ENCODE measurements at regions not wholly inside any gene's neighbourhood (a gene's known extent, or its start where the extent isn't known, plus 50 kb on each side); places are given as distances from the start of the nearest gene placed in this dataset.

DNA sequence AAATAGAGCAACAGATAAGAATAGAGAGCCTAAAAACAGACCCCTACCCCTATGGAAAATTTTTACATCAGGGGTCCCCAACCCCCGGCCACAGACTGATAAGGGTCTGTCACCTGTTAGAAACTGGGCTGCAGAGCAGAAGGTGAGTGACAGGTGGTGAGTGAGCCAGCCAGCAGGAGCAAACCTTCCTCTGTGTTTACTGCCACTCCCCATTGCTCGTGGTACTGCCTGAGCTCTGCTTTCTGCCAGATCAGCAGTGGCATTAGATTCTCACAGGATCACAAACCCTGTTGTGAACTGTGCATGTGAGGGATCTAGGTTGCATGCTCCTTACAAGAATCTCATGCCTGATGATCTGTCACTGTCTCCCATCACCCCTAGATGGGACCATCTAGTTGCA is 174.1 kb downstream of the FOXD2 start:
- H3K9me3 ChIP-seq (ENCODE audit: control insufficient read depth, low read length), result peaks cover 6% of the 10 kb centered on the region
- no peak overlapping the region for H4K91ac ChIP-seq (ENCODE audit: low read length)
- no peak overlapping the region for H2BK15ac ChIP-seq (ENCODE audit: low read depth, poor library complexity, severe bottlenecking)
- H3K27ac ChIP-seq (ENCODE audit: low read length, poor library complexity, severe bottlenecking), result no peak overlapping the region
- WGBS, result 39% methylated on average over 2 of the region's 2 CpGs
- no peak overlapping the region for H3K4me3 ChIP-seq (ENCODE audit: insufficient read depth in 1 of 2, low read depth in 1 of 2, low read length in 2 of 2)
- no peak overlapping the region for H3K14ac ChIP-seq (ENCODE audit: low read length in 2 of 2)
- no peaks in the 10 kb centered on the region for H3K36me3 ChIP-seq (ENCODE audit: control insufficient read depth in 1 of 2, insufficient read depth in 2 of 2, low read depth in 1 of 2, low read length in 2 of 2)
- H3K9ac ChIP-seq (ENCODE audit: low read length), result no peak overlapping the region
- no peak for DNase-seq
- H3K4me2 ChIP-seq (ENCODE audit: low read length, poor library complexity, severe bottlenecking), result no peak overlapping the region
- H3K4ac ChIP-seq (ENCODE audit: low read depth in 1 of 2, low read length in 2 of 2), result no peak overlapping the region
- H2AK5ac ChIP-seq (ENCODE audit: low read length, severe bottlenecking), result no peak overlapping the region
- H3K18ac ChIP-seq (ENCODE audit: low read depth in 1 of 2, low read length in 2 of 2), result no peak overlapping the region
- no peaks in the 10 kb centered on the region for H3K4me1 ChIP-seq (ENCODE audit: control insufficient read depth, insufficient read depth, low read depth, low read length)
- H2AFZ ChIP-seq (ENCODE audit: low read depth, low read length), result no peak overlapping the region
- H2BK12ac ChIP-seq (ENCODE audit: low read length in 2 of 2), result no peak overlapping the region
- no peak overlapping the region for H2BK5ac ChIP-seq (ENCODE audit: low read depth, low read length, poor library complexity, severe bottlenecking)
- peaks cover 0 to 4% of the 10 kb centered on the region in 2 experiments for H3K27me3 ChIP-seq (ENCODE audit: control insufficient read depth in 1 of 2, insufficient read depth in 1 of 2, low read length in 2 of 2)
- H4K8ac ChIP-seq (ENCODE audit: low read length), result no peak overlapping the region
- H3K23ac ChIP-seq (ENCODE audit: low read length in 2 of 2), result no peak overlapping the region
- H2BK120ac ChIP-seq (ENCODE audit: low read depth, low read length), result no peak overlapping the region
- H3K79me1 ChIP-seq (replicated peaks; ENCODE audit: low read length, poor library complexity, severe bottlenecking), result no peaks in the 10 kb centered on the region

GRCh38 chr1:47612819-47613218 is 175.0 kb downstream of the FOXD2 start:
- WGBS, result 100% methylated on average over 1 of the region's 1 CpG
- Histone ChIP-seq H3K27me3 (ENCODE audit: control insufficient read depth in 1 of 2, insufficient read depth in 1 of 2, low read length in 2 of 2) (peaks cover 0 to 4% of the 10 kb centered on the region in 2 experiments), H2AK5ac (ENCODE audit: low read length, severe bottlenecking) (no peak overlapping the region), H4K8ac (ENCODE audit: low read length) (no peak overlapping the region), H3K9me3 (ENCODE audit: control insufficient read depth, low read length) (peaks cover 5% of the 10 kb centered on the region), H2AFZ (ENCODE audit: low read depth, low read length) (no peak overlapping the region), H2BK5ac (ENCODE audit: low read depth, low read length, poor library complexity, severe bottlenecking) (no peak overlapping the region), H3K79me1 (replicated peaks; ENCODE audit: low read length, poor library complexity, severe bottlenecking) (no peaks in the 10 kb centered on the region), H3K23ac (ENCODE audit: low read length in 2 of 2) (no peak overlapping the region), H2BK15ac (ENCODE audit: low read depth, poor library complexity, severe bottlenecking) (no peak overlapping the region), H3K4ac (ENCODE audit: low read depth in 1 of 2, low read length in 2 of 2) (no peak overlapping the region), H4K91ac (ENCODE audit: low read length) (no peak overlapping the region), H2BK12ac (ENCODE audit: low read length in 2 of 2) (no peak overlapping the region), H3K18ac (ENCODE audit: low read depth in 1 of 2, low read length in 2 of 2) (no peak overlapping the region), H3K4me1 (ENCODE audit: control insufficient read depth, insufficient read depth, low read depth, low read length) (no peaks in the 10 kb centered on the region), H2BK120ac (ENCODE audit: low read depth, low read length) (no peak overlapping the region), H3K27ac (ENCODE audit: low read length, poor library complexity, severe bottlenecking) (no peak overlapping the region), H3K4me3 (ENCODE audit: insufficient read depth in 1 of 2, low read depth in 1 of 2, low read length in 2 of 2) (no peak overlapping the region), H3K36me3 (ENCODE audit: control insufficient read depth in 1 of 2, insufficient read depth in 2 of 2, low read depth in 1 of 2, low read length in 2 of 2) (no peaks in the 10 kb centered on the region), H3K14ac (ENCODE audit: low read length in 2 of 2) (no peak overlapping the region), H3K4me2 (ENCODE audit: low read length, poor library complexity, severe bottlenecking) (no peak overlapping the region), H3K9ac (ENCODE audit: low read length) (no peak overlapping the region)
- DNase-seq, result no peak

GRCh38 chr1:47616036-47616435 is 178.2 kb downstream of the FOXD2 start:
- Histone ChIP-seq H3K4me3 (ENCODE audit: insufficient read depth in 1 of 2, low read depth in 1 of 2, low read length in 2 of 2) (no peak overlapping the region), H2BK15ac (ENCODE audit: low read depth, poor library complexity, severe bottlenecking) (no peak overlapping the region), H3K23ac (ENCODE audit: low read length in 2 of 2) (no peak overlapping the region), H4K91ac (ENCODE audit: low read length) (no peak overlapping the region), H3K9me3 (ENCODE audit: control insufficient read depth, low read length) (no peaks in the 10 kb centered on the region), H3K18ac (ENCODE audit: low read depth in 1 of 2, low read length in 2 of 2) (no peak overlapping the region), H2AK5ac (ENCODE audit: low read length, severe bottlenecking) (no peak overlapping the region), H3K4ac (ENCODE audit: low read depth in 1 of 2, low read length in 2 of 2) (no peak overlapping the region), H3K36me3 (ENCODE audit: control insufficient read depth in 1 of 2, insufficient read depth in 2 of 2, low read depth in 1 of 2, low read length in 2 of 2) (no peaks in the 10 kb centered on the region), H2BK120ac (ENCODE audit: low read depth, low read length) (peak overlapping the region; percentile 19), H4K8ac (ENCODE audit: low read length) (no peak overlapping the region), H3K9ac (ENCODE audit: low read length) (no peak overlapping the region), H2AFZ (ENCODE audit: low read depth, low read length) (no peak overlapping the region), H3K14ac (ENCODE audit: low read length in 2 of 2) (no peak overlapping the region), H2BK12ac (ENCODE audit: low read length in 2 of 2) (no peak overlapping the region), H3K4me2 (ENCODE audit: low read length, poor library complexity, severe bottlenecking) (no peak overlapping the region), H3K27me3 (ENCODE audit: control insufficient read depth in 1 of 2, insufficient read depth in 1 of 2, low read length in 2 of 2) (peaks cover 0 to 11% of the 10 kb centered on the region in 2 experiments), H2BK5ac (ENCODE audit: low read depth, low read length, poor library complexity, severe bottlenecking) (no peak overlapping the region), H3K4me1 (ENCODE audit: control insufficient read depth, insufficient read depth, low read depth, low read length) (no peaks in the 10 kb centered on the region), H3K27ac (ENCODE audit: low read length, poor library complexity, severe bottlenecking) (no peak overlapping the region), H3K79me1 (replicated peaks; ENCODE audit: low read length, poor library complexity, severe bottlenecking) (no peaks in the 10 kb centered on the region)
- WGBS, result 85% methylated on average over 3 of the region's 3 CpGs
- no peak for DNase-seq

DNA sequence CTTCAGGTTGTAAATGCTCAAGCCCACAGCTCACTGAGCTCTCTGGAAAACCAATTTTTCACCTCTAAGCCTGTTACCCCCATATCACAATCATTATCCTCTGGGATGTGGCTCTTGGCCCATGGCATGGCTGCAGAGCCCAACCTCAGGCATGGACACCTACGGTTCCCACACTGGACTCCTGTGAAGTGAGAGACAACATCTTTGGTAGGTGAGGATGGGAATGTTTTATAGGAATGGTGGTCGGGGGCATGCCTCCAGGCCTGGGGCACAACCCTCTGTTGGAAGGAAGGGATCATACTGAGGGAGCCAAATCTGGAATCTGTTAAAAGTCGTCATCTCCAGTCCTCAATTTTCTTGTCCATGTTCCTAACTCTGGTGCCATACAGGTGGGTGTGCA is 179.1 kb downstream of the FOXD2 start:
- Histone ChIP-seq H3K14ac (ENCODE audit: low read length in 2 of 2) (peak overlapping the region in 1 of 2 experiments; percentile 15), H2AFZ (ENCODE audit: low read depth, low read length) (no peak overlapping the region), H2BK12ac (ENCODE audit: low read length in 2 of 2) (no peak overlapping the region), H3K36me3 (ENCODE audit: control insufficient read depth in 1 of 2, insufficient read depth in 2 of 2, low read depth in 1 of 2, low read length in 2 of 2) (no peaks in the 10 kb centered on the region), H2BK15ac (ENCODE audit: low read depth, poor library complexity, severe bottlenecking) (no peak overlapping the region), H3K79me1 (replicated peaks; ENCODE audit: low read length, poor library complexity, severe bottlenecking) (no peaks in the 10 kb centered on the region), H3K23ac (ENCODE audit: low read length in 2 of 2) (peak overlapping the region in 1 of 2 experiments; percentile 35), H3K4me2 (ENCODE audit: low read length, poor library complexity, severe bottlenecking) (no peak overlapping the region), H3K4me3 (ENCODE audit: insufficient read depth in 1 of 2, low read depth in 1 of 2, low read length in 2 of 2) (no peak overlapping the region), H2BK120ac (ENCODE audit: low read depth, low read length) (no peak overlapping the region), H3K9ac (ENCODE audit: low read length) (no peak overlapping the region), H3K4ac (ENCODE audit: low read depth in 1 of 2, low read length in 2 of 2) (no peak overlapping the region), H4K8ac (ENCODE audit: low read length) (no peak overlapping the region), H4K91ac (ENCODE audit: low read length) (no peak overlapping the region), H3K4me1 (ENCODE audit: control insufficient read depth, insufficient read depth, low read depth, low read length) (no peaks in the 10 kb centered on the region), H3K27me3 (ENCODE audit: control insufficient read depth in 1 of 2, insufficient read depth in 1 of 2, low read length in 2 of 2) (peaks cover 3 to 15% of the 10 kb centered on the region in 2 experiments), H3K27ac (ENCODE audit: low read length, poor library complexity, severe bottlenecking) (no peak overlapping the region), H3K18ac (ENCODE audit: low read depth in 1 of 2, low read length in 2 of 2) (no peak overlapping the region), H2AK5ac (ENCODE audit: low read length, severe bottlenecking) (no peak overlapping the region), H2BK5ac (ENCODE audit: low read depth, low read length, poor library complexity, severe bottlenecking) (no peak overlapping the region), H3K9me3 (ENCODE audit: control insufficient read depth, low read length) (no peaks in the 10 kb centered on the region)
- 66% methylated on average over 2 of the region's 3 CpGs for WGBS
- DNase-seq, result no peak

Measured in mesenchymal stem cell (in vitro differentiated cells and primary cell).